H1 (cell line): ENCODE measurements at regions not wholly inside any gene's neighbourhood (a gene's known extent, or its start where the extent isn't known, plus 50 kb on each side); places are given as distances from the start of the nearest gene placed in this dataset.

Source experiments
- CTCF ChIA-PET: fragments of 300-600 bp; sonication (Branson Sonifier 250); formaldehyde crosslinking; loops from one replicate; lab custom pipeline; 2021; ENCODE audit not compliant: partially characterized antibody; lab: Charles Lee
- POLR2A ChIA-PET: fragments of 300-600 bp; sonication (Branson Sonifier 250); formaldehyde crosslinking; loops from one replicate; lab custom pipeline; 2021; ENCODE audit warnings: inconsistent platforms; ENCODE audit not compliant: partially characterized antibody; lab: Charles Lee
- DNase-seq, 2 experiments: peaks; one replicate each; pipeline versions ENCODE4 v3.0.0 to v3.0.0-alpha.2; 2010 to 2022; ENCODE audit warnings: low spot score in 2 of 2, low read depth in 1 of 2, mixed read lengths in 1 of 2
- FAIRE-seq: peaks from 2 replicates; lab custom pipeline; 2011; peaks lifted over from hg19 to GRCh38; lab: Jason Lieb, UNC
- H2AFZ ChIP-seq: 2 replicates; pipeline ENCODE4 v1.8.1; 2012; ENCODE audit warnings: low read length, inconsistent platforms
- H2AK5ac ChIP-seq: 2 replicates; pipeline ENCODE4 v1.6.1; 2013; ENCODE audit warnings: low read depth, low read length
- H2BK120ac ChIP-seq: replicated peaks from 2 replicates; pipeline ENCODE3; 2013; ENCODE audit warnings: low read depth, low read length, inconsistent platforms
- H2BK12ac ChIP-seq: 2 replicates; pipeline ENCODE4 v1.6.1; 2013; ENCODE audit warnings: low read depth, low read length
- H2BK15ac ChIP-seq: 2 replicates; pipeline ENCODE4 v1.6.1; 2013; ENCODE audit warnings: low read length
- H2BK20ac ChIP-seq: 2 replicates; pipeline ENCODE4 v1.6.1; 2013; ENCODE audit warnings: low read length
- H2BK5ac ChIP-seq: 2 replicates; pipeline ENCODE4 v1.6.1; 2013; ENCODE audit warnings: low read depth, low read length
- H3K14ac ChIP-seq: 2 replicates; pipeline ENCODE4 v1.6.1; 2013; ENCODE audit warnings: inconsistent platforms; ENCODE audit not compliant: insufficient read length
- H3K18ac ChIP-seq: 2 replicates; pipeline ENCODE4 v1.6.1; 2013; ENCODE audit warnings: low read length; ENCODE audit errors: extremely low read depth
- H3K23ac ChIP-seq: 2 replicates; pipeline ENCODE4 v1.6.1; 2013; ENCODE audit warnings: inconsistent platforms; ENCODE audit not compliant: insufficient read length
- H3K23me2 ChIP-seq: 2 replicates; pipeline ENCODE4 v1.6.1; 2013; ENCODE audit warnings: low read depth, low read length
- H3K27ac ChIP-seq: 2 replicates; pipeline ENCODE4 v1.6.1; 2011; ENCODE audit warnings: low read depth, low read length, inconsistent platforms
- H3K27me3 ChIP-seq, 4 experiments: replicated peaks in 1 of 4; 1 replicate in 1 of 4; 2 replicates in 3 of 4; pipeline versions ENCODE4 v1.6.1 to v1.8.1; 2011 to 2013; ENCODE audit warnings: low read length in 3 of 4, mild to moderate bottlenecking in 3 of 4, inconsistent platforms in 2 of 4, mixed read lengths in 2 of 4, moderate library complexity in 1 of 4; ENCODE audit not compliant: control insufficient read depth in 3 of 4, insufficient read depth in 3 of 4; ENCODE audit errors: extremely low read depth in 1 of 4
- H3K36me3 ChIP-seq, 4 experiments: 2 replicates each; pipeline versions ENCODE4 v1.6.1 to v1.8.1; 2011 to 2013; ENCODE audit warnings: mild to moderate bottlenecking in 4 of 4, low read length in 3 of 4, moderate library complexity in 2 of 4, control low read depth in 1 of 4, inconsistent platforms in 1 of 4; ENCODE audit not compliant: insufficient read depth in 4 of 4, control insufficient read depth in 2 of 4
- H3K4ac ChIP-seq: replicated peaks from 2 replicates; pipeline ENCODE3; 2013; ENCODE audit warnings: low read length, low read depth, mixed read lengths, inconsistent platforms; ENCODE audit not compliant: insufficient read length
- H3K4me1 ChIP-seq, 4 experiments: replicated peaks in 1 of 4; 1 replicate in 1 of 4; 2 replicates in 3 of 4; pipeline versions ENCODE4 v1.6.1 to v1.8.1; 2011 to 2013; ENCODE audit warnings: low read length in 3 of 4, inconsistent platforms in 2 of 4, mixed read lengths in 1 of 4; ENCODE audit not compliant: insufficient read depth in 4 of 4, control insufficient read depth in 3 of 4
- H3K4me2 ChIP-seq, 2 experiments: 2 replicates each; pipeline versions ENCODE4 v1.6.1 to v1.8.1; 2011 to 2013; ENCODE audit warnings: low read depth in 2 of 2, low read length in 2 of 2, control low read depth in 1 of 2, inconsistent platforms in 1 of 2, mild to moderate bottlenecking in 1 of 2; ENCODE audit not compliant: insufficient read depth in 1 of 2
- H3K4me3 ChIP-seq, 4 experiments: fragments of 200-600, 300-600 bp in 1 of 4; sonication (generic), shearing (Covaris generic), sonication (Bioruptor Twin) in 1 of 4; 2 replicates each; pipeline versions ENCODE4 v1.5.1 to v1.8.1; 2011 to 2016; ENCODE audit warnings: low read length in 4 of 4, low read depth in 3 of 4, control low read depth in 2 of 4, inconsistent platforms in 2 of 4, mild to moderate bottlenecking in 2 of 4, mixed read lengths in 1 of 4, moderate library complexity in 1 of 4; ENCODE audit not compliant: insufficient read depth in 2 of 4; ENCODE audit errors: extremely low read depth in 1 of 4
- H3K56ac ChIP-seq: replicated peaks from 2 replicates; pipeline ENCODE3; 2013; ENCODE audit warnings: low read depth, mild to moderate bottlenecking, mixed read lengths, low read length, inconsistent platforms; ENCODE audit not compliant: insufficient read length
- H3K79me1 ChIP-seq: 2 replicates; pipeline ENCODE4 v1.6.1; 2013; ENCODE audit warnings: low read depth, low read length, control low read depth
- H3K79me2 ChIP-seq, 2 experiments: 2 replicates each; pipeline versions ENCODE4 v1.6.1 to v1.8.1; 2012 to 2013; ENCODE audit warnings: low read length in 2 of 2, mild to moderate bottlenecking in 2 of 2, inconsistent platforms in 1 of 2; ENCODE audit not compliant: insufficient read depth in 2 of 2, control insufficient read depth in 1 of 2
- H3K9ac ChIP-seq, 4 experiments: replicated peaks in 1 of 4; 1 replicate in 1 of 4; 2 replicates in 3 of 4; pipeline versions ENCODE4 v1.6.1 to v1.8.1; 2011 to 2013; ENCODE audit warnings: low read depth in 3 of 4, low read length in 3 of 4, control low read depth in 2 of 4, mild to moderate bottlenecking in 2 of 4, moderate library complexity in 2 of 4, inconsistent platforms in 1 of 4; ENCODE audit errors: extremely low read depth in 1 of 4
- H3K9me3 ChIP-seq, 2 experiments: 2 replicates each; pipeline versions ENCODE4 v1.6.1 to v1.8.1; 2012 to 2013; ENCODE audit warnings: mild to moderate bottlenecking in 2 of 2, moderate library complexity in 2 of 2, control low read depth in 1 of 2, inconsistent platforms in 1 of 2, low read depth in 1 of 2, low read length in 1 of 2, mixed read lengths in 1 of 2; ENCODE audit not compliant: insufficient read depth in 2 of 2
- H4K20me1 ChIP-seq, 2 experiments: replicated peaks in 1 of 2; 2 replicates each; pipeline versions ENCODE3 to v1.8.1; 2011 to 2013; ENCODE audit warnings: inconsistent platforms in 2 of 2, low read length in 2 of 2, mild to moderate bottlenecking in 1 of 2; ENCODE audit not compliant: insufficient read depth in 2 of 2, control insufficient read depth in 1 of 2
- H4K5ac ChIP-seq: 2 replicates; pipeline ENCODE4 v1.6.1; 2013; ENCODE audit warnings: low read length, low read depth, mixed read lengths, inconsistent platforms; ENCODE audit not compliant: insufficient read length
- H4K8ac ChIP-seq: 2 replicates; pipeline ENCODE4 v1.8.0; 2013; ENCODE audit warnings: mild to moderate bottlenecking, moderate library complexity, low read length, inconsistent platforms; ENCODE audit not compliant: insufficient read depth; ENCODE audit errors: extremely low read depth
- H4K91ac ChIP-seq: replicated peaks from 2 replicates; pipeline ENCODE3; 2013; ENCODE audit warnings: low read length, mixed read lengths, inconsistent platforms; ENCODE audit not compliant: insufficient read length
- ATF3 ChIP-seq: IDR thresholded peaks from 2 replicates; pipeline ENCODE4 v1.6.1; 2011; ENCODE audit warnings: low read depth, mild to moderate bottlenecking, low read length; ENCODE audit not compliant: insufficient read depth
- BCL11A ChIP-seq, 2 experiments: IDR thresholded peaks; one replicate each; pipeline ENCODE4 v1.6.1; 2011; ENCODE audit warnings: low read depth in 2 of 2, low read length in 2 of 2, mild to moderate bottlenecking in 2 of 2
- EP300 ChIP-seq, 2 experiments: IDR thresholded peaks; 1 replicate in 1 of 2; 2 replicates in 1 of 2; pipeline ENCODE4 v1.6.1; 2011 to 2012; ENCODE audit warnings: low read depth in 2 of 2, low read length in 2 of 2, mild to moderate bottlenecking in 2 of 2, borderline replicate concordance in 1 of 2, inconsistent platforms in 1 of 2, moderate library complexity in 1 of 2
- HDAC2 ChIP-seq, 2 experiments: fragments of 300-600 bp in 1 of 2; sonication (generic) in 1 of 2; IDR thresholded peaks; 2 replicates each; pipeline ENCODE4 v1.6.1; 2011 to 2012; ENCODE audit warnings: low read depth in 2 of 2, low read length in 2 of 2, mild to moderate bottlenecking in 2 of 2, moderate library complexity in 2 of 2, borderline replicate concordance in 1 of 2, inconsistent platforms in 1 of 2
- JUND ChIP-seq: IDR thresholded peaks from 2 replicates; pipeline ENCODE4 v1.6.1; 2011; ENCODE audit warnings: mild to moderate bottlenecking, improper control_type of control experiment, low read length
- MAFK ChIP-seq: IDR thresholded peaks from 2 replicates; pipeline ENCODE4 v1.6.1; 2012; ENCODE audit warnings: low read depth, mild to moderate bottlenecking, improper control_type of control experiment, low read length
- RAD21 ChIP-seq, 2 experiments: IDR thresholded peaks in 1 of 2; conservative IDR thresholded peaks in 1 of 2; 2 replicates each; pipeline ENCODE4 v1.6.1; 2011; ENCODE audit warnings: low read depth in 2 of 2, low read length in 2 of 2, improper control_type of control experiment in 1 of 2, inconsistent platforms in 1 of 2, mild to moderate bottlenecking in 1 of 2, moderate library complexity in 1 of 2
- RFX5 ChIP-seq: IDR thresholded peaks from 2 replicates; pipeline ENCODE4 v1.6.1; 2011; ENCODE audit warnings: low read depth, low read length, improper control_type of control experiment, borderline replicate concordance
- RNF2 ChIP-seq: fragments of 200-900, 300-1000 bp; sonication (generic); IDR thresholded peaks from 2 replicates; pipeline ENCODE4 v1.7.1; 2016; ENCODE audit warnings: borderline replicate concordance, low read depth, mild to moderate bottlenecking, antibody characterized with exemption, low read length; ENCODE audit not compliant: poor library complexity, severe bottlenecking; ENCODE audit errors: missing control alignments
- SRF ChIP-seq: IDR thresholded peaks from 2 replicates; pipeline ENCODE4 v1.6.1; 2011; ENCODE audit warnings: mild to moderate bottlenecking, low read depth, low read length, moderate library complexity
- WGBS, 2 experiments: shearing (Covaris generic) in 1 of 2; methylation state at CpG; one replicate each; pipeline versions ENCODE4 v1.1.6 to v1.1.7; 2013 to 2015; ENCODE audit warnings: low lambda C conversion rate in 2 of 2, mixed read lengths in 2 of 2, inconsistent platforms in 1 of 2, low coverage in 1 of 2, missing lambda C conversion rate in 1 of 2; ENCODE audit not compliant: insufficient replicate concordance in 2 of 2, insufficient coverage in 1 of 2, insufficient read length in 1 of 2; ENCODE audit errors: extremely low coverage in 1 of 2, missing lambda C conversion rate in 1 of 2; 5-methylcytosine and 5-hydroxymethylcytosine counted together
- TF ChIP-seq, protein P1 (sequence below): IDR thresholded peaks from 2 replicates; pipeline ENCODE4 v1.6.1; 2012; ENCODE audit warnings: low read length, inconsistent platforms

- Histone ChIP-seq H3K56ac (no peak overlapping the region), H2AFZ (no peak overlapping the region), H3K36me3 (no peaks in the 10 kb centered on the region), H3K14ac (no peak overlapping the region), H3K79me2 (no peaks in the 10 kb centered on the region), H2BK12ac (no peak overlapping the region), H3K27me3 (no peaks in the 10 kb centered on the region), H3K9me3 (no peaks in the 10 kb centered on the region), H2BK20ac (no peak overlapping the region), H2BK5ac (no peak overlapping the region), H4K91ac (no peak overlapping the region), H3K4me3 (no peak overlapping the region), H2BK120ac (no peak overlapping the region), H3K18ac (no peak overlapping the region), H3K79me1 (no peaks in the 10 kb centered on the region), H2BK15ac (no peak overlapping the region), H3K23ac (no peak overlapping the region), H3K4me1 (no peaks in the 10 kb centered on the region), H3K23me2 (no peaks in the 10 kb centered on the region), H3K27ac (no peak overlapping the region), H3K9ac (no peak overlapping the region), H4K8ac (no peak overlapping the region), H3K4ac (no peak overlapping the region), H4K20me1 (no peaks in the 10 kb centered on the region), H4K5ac (no peak overlapping the region), H2AK5ac (no peak overlapping the region), H3K4me2 (no peak overlapping the region)
- ChIA-PET CTCF (interaction anchor here (0.7 kb wide), 1 partner anchor 38 kb away, joined by 3 read pairs; no protein-coding TSS in a partner anchor), POLR2A (no interaction called here)
- DNase-seq (no peak), FAIRE-seq (no peak)
- WGBS, 2 experiments, result 92% methylated on average over 1 of the region's 1 CpG; no CpG with 5 or more reads in 1 of the 2 experiments
- no peak for TF ChIP-seq HDAC2 (IDR thresholded peaks at IDR 0.05; ENCODE audit: borderline replicate concordance in 1 of 2, low read depth in 2 of 2, low read length in 2 of 2)
- TF ChIP-seq RFX5, result no peak
- TF ChIP-seq EP300 (IDR thresholded peaks at IDR 0.05; ENCODE audit: borderline replicate concordance in 1 of 2, low read depth in 2 of 2, low read length in 2 of 2), result no peak
- TF ChIP-seq, protein P1, sequence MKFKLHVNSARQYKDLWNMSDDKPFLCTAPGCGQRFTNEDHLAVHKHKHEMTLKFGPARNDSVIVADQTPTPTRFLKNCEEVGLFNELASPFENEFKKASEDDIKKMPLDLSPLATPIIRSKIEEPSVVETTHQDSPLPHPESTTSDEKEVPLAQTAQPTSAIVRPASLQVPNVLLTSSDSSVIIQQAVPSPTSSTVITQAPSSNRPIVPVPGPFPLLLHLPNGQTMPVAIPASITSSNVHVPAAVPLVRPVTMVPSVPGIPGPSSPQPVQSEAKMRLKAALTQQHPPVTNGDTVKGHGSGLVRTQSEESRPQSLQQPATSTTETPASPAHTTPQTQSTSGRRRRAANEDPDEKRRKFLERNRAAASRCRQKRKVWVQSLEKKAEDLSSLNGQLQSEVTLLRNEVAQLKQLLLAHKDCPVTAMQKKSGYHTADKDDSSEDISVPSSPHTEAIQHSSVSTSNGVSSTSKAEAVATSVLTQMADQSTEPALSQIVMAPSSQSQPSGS, result no peak
- no peak for TF ChIP-seq RNF2
- no peak for TF ChIP-seq BCL11A (IDR thresholded peaks at IDR 0.05; ENCODE audit: low read depth in 2 of 2, low read length in 2 of 2)
- TF ChIP-seq RAD21 (IDR thresholded peaks at IDR 0.05 in 1 of 2, conservative IDR thresholded peaks at IDR 0.05 in 1 of 2; ENCODE audit: low read depth in 2 of 2, low read length in 2 of 2), result no peak
- TF ChIP-seq MAFK, result no peak
- no peak for TF ChIP-seq JUND
- no peak for TF ChIP-seq SRF
- no peak for TF ChIP-seq ATF3
Observed at GRCh38 chr3:73705792-73706191, 81.1 kb upstream of the PDZRN3 start.
